GM18519 (cell line): ENCODE measurements at regions not wholly inside any gene's neighbourhood (a gene's known extent, or its start where the extent isn't known, plus 50 kb on each side); places are given as distances from the start of the nearest gene placed in this dataset.

ENCODE experiments used
- ATAC-seq: cut with Tn5 transposase; IDR thresholded peaks from one replicate; pipeline ENCODE4 v1.9.1; 2021; ENCODE audit warnings: mild to moderate bottlenecking, moderate library complexity; ENCODE audit not compliant: unreplicated experiment, low FRiP score

GRCh38 chr11:116603728-116604323, 169.0 kb downstream of the BUD13 start:
- ATAC-seq = no peak

- ATAC-seq = no peak
Observed at GRCh38 chr11:116602637-116602942, 170.2 kb downstream of the BUD13 start.

- ATAC-seq = no peak
Observed at GRCh38 chr11:116601814-116602636, 170.8 kb downstream of the BUD13 start.

GRCh38 chr11:116600930-116601329, 171.9 kb downstream of the BUD13 start:
- no peak for ATAC-seq

- ATAC-seq = no peak
Observed at GRCh38 chr11:116598556-116598955, 174.2 kb downstream of the BUD13 start.

- no peak for ATAC-seq
Observed at GRCh38 chr11:116598036-116598435, 174.8 kb downstream of the BUD13 start.

GRCh38 chr11:116596346-116597260, 176.2 kb downstream of the BUD13 start:
- no peak for ATAC-seq

- no peak for ATAC-seq
Observed at GRCh38 chr11:116595305-116595880, 177.4 kb downstream of the BUD13 start.

GRCh38 chr11:116590844-116591570, 181.8 kb downstream of the BUD13 start:
- no peak for ATAC-seq

GRCh38 chr11:116589402-116589801, 183.4 kb downstream of the BUD13 start:
- ATAC-seq = no peak

- no peak for ATAC-seq
Observed at GRCh38 chr11:116586392-116586791, 186.4 kb downstream of the BUD13 start.

- no peak for ATAC-seq
Observed at GRCh38 chr11:116582571-116582970, 190.2 kb downstream of the BUD13 start.

- ATAC-seq = no peak
Observed at GRCh38 chr11:116581349-116581748, 191.4 kb downstream of the BUD13 start.

GRCh38 chr11:116580799-116581198, 192.0 kb downstream of the BUD13 start:
- ATAC-seq = no peak

GRCh38 chr11:116579857-116580727, 192.7 kb downstream of the BUD13 start:
- no peak for ATAC-seq

- ATAC-seq = no peak
Observed at GRCh38 chr11:116579031-116579653, 193.6 kb downstream of the BUD13 start.

GRCh38 chr11:116577956-116578355, 194.8 kb downstream of the BUD13 start:
- no peak for ATAC-seq

GRCh38 chr11:116577273-116577672, 195.5 kb downstream of the BUD13 start:
- ATAC-seq = no peak

GRCh38 chr11:116576526-116576925, 196.3 kb downstream of the BUD13 start:
- no peak for ATAC-seq
